ENCODE measurements at regions not wholly inside any gene's neighbourhood (a gene's known extent, or its start where the extent isn't known, plus 50 kb on each side); places are given as distances from the start of the nearest gene placed in this dataset.

- Histone ChIP-seq H3K27ac (ENCODE audit: extremely low read length, insufficient read depth, low read length) (no peak overlapping the region), H2AFZ (ENCODE audit: low read length) (no peak overlapping the region), H3K4me2 (ENCODE audit: low read depth, low read length) (no peak overlapping the region), H3K4me1 (ENCODE audit: insufficient read depth, low read length) (no peaks in the 10 kb centered on the region), H3K27me3 (ENCODE audit: control insufficient read depth in 1 of 2, insufficient read depth in 2 of 2, low read length in 2 of 2) (no peaks in the 10 kb centered on the region), H3K9me3 (ENCODE audit: low read length) (no peaks in the 10 kb centered on the region), H3K4me3 (replicated peaks in 1 of 3; ENCODE audit: insufficient read depth in 1 of 3, low read depth in 2 of 3, low read length in 3 of 3) (no peak overlapping the region), H3K9ac (ENCODE audit: insufficient read depth, low read depth, low read length) (no peak overlapping the region), H4K20me1 (ENCODE audit: insufficient read depth, low read length) (no peaks in the 10 kb centered on the region), H3K79me2 (ENCODE audit: insufficient read depth, low read length) (no peaks in the 10 kb centered on the region), H3K36me3 (replicated peaks in 1 of 2; ENCODE audit: control insufficient read depth in 1 of 2, insufficient read depth in 2 of 2, low read length in 2 of 2) (no peaks in the 10 kb centered on the region)
- FAIRE-seq = no peak
- DNase-seq (ENCODE audit: low spot score) = no peak
- intact Hi-C loops (cut with micrococcal nuclease; ENCODE audit: unreplicated experiment) = no loop called here
- 0% methylated on average over 1 of the region's 2 CpGs for WGBS (ENCODE audit: low lambda C conversion rate)
- no TSS peak for BruUV-seq (replicated peaks)
- POLR2A ChIA-PET = no interaction called here
- ATAC-seq = no peak
- CTCF ChIA-PET (ENCODE audit: low intra/inter-chr PET ratio, low total read pairs) = no interaction called here
- in situ Hi-C loops (cut with HindIII; ENCODE audit: extremely low pct_ligation_motif_present, low pct_unique_long_range_greater_than_20kb) = no loop called here
- no peak for TF ChIP-seq SMAD1 (CRISPR knock-in tag; IDR thresholded peaks at IDR 0.05; ENCODE audit: borderline replicate concordance, low read depth)
- TF ChIP-seq CENPX (CRISPR knock-in tag; IDR thresholded peaks at IDR 0.05) = no peak
- no peak for TF ChIP-seq ZNF556 (CRISPR knock-in tag; IDR thresholded peaks at IDR 0.05; ENCODE audit: borderline replicate concordance)
- no peak for TF ChIP-seq RXRB (CRISPR knock-in tag; IDR thresholded peaks at IDR 0.05; ENCODE audit: borderline replicate concordance)
- no peak for TF ChIP-seq BCLAF1 (IDR thresholded peaks at IDR 0.05)
- TF ChIP-seq TAF15 (IDR thresholded peaks at IDR 0.05; ENCODE audit: low read depth, low read length, poor library complexity, severe bottlenecking) = no peak
- TF ChIP-seq ZSCAN5A (CRISPR knock-in tag; IDR thresholded peaks at IDR 0.05; ENCODE audit: borderline replicate concordance) = no peak
- no peak for TF ChIP-seq ZBTB20 (CRISPR knock-in tag; IDR thresholded peaks at IDR 0.05; ENCODE audit: borderline replicate concordance, low read depth)
- no peak for TF ChIP-seq ZNF768 (CRISPR knock-in tag; IDR thresholded peaks at IDR 0.05)
- no peak for TF ChIP-seq ISX (CRISPR knock-in tag; conservative IDR thresholded peaks at IDR 0.05)
- no peak for TF ChIP-seq SMARCE1 (IDR thresholded peaks at IDR 0.05; ENCODE audit: borderline replicate concordance)
- no peak for TF ChIP-seq ZNF326 (CRISPR knock-in tag; IDR thresholded peaks at IDR 0.05; ENCODE audit: borderline replicate concordance)
- no peak for TF ChIP-seq PRDM4 (CRISPR knock-in tag; IDR thresholded peaks at IDR 0.05; ENCODE audit: borderline replicate concordance)
- no peak for TF ChIP-seq SIN3B (IDR thresholded peaks at IDR 0.05; ENCODE audit: low read length)
- TF ChIP-seq ZNF251 (CRISPR knock-in tag; IDR thresholded peaks at IDR 0.05) = no peak
Observed at GRCh38 chr9:101957705-101958104, 219.3 kb upstream of the GRIN3A start.

All from HepG2 (cell line).